Astrocyte (in vitro differentiated cells and primary cell): ENCODE measurements at regions not wholly inside any gene's neighbourhood (a gene's known extent, or its start where the extent isn't known, plus 50 kb on each side); places are given as distances from the start of the nearest gene placed in this dataset.
A peak's percentile ranks its signal among the peaks of the same experiment; 100 is the strongest.

ENCODE experiments used
- DNase-seq: peaks from one replicate; pipeline ENCODE4 v3.0.0-alpha.2; 2010; ENCODE audit warnings: low read depth
- FAIRE-seq: peaks from 2 replicates; lab custom pipeline; 2011; peaks lifted over from hg19 to GRCh38; lab: Jason Lieb, UNC
- H2AFZ ChIP-seq: 2 replicates; pipeline ENCODE4 v1.6.0; 2012; ENCODE audit warnings: low read depth, low read length, inconsistent platforms
- H3K27ac ChIP-seq: 2 replicates; pipeline ENCODE4 v1.5.1; 2011; ENCODE audit warnings: low read depth, low read length, inconsistent platforms
- H3K27me3 ChIP-seq: 2 replicates; pipeline ENCODE4 v1.6.0; 2011; ENCODE audit warnings: low read length, inconsistent platforms; ENCODE audit not compliant: insufficient read depth
- H3K36me3 ChIP-seq: 2 replicates; pipeline ENCODE4 v1.5.1; 2011; ENCODE audit warnings: low read length, inconsistent platforms; ENCODE audit not compliant: insufficient read depth
- H3K4me1 ChIP-seq: 2 replicates; pipeline ENCODE4 v1.5.1; 2011; ENCODE audit warnings: low read length, inconsistent platforms; ENCODE audit not compliant: insufficient read depth
- H3K4me2 ChIP-seq: 2 replicates; pipeline ENCODE4 v1.6.0; 2012; ENCODE audit warnings: low read length, inconsistent platforms
- H3K4me3 ChIP-seq: 2 replicates; pipeline ENCODE4 v1.5.1; 2011; ENCODE audit warnings: low read depth, mild to moderate bottlenecking, low read length, inconsistent platforms; ENCODE audit not compliant: insufficient read depth
- H3K79me2 ChIP-seq: 2 replicates; pipeline ENCODE4 v1.6.0; 2012; ENCODE audit warnings: mild to moderate bottlenecking, low read length, inconsistent platforms; ENCODE audit not compliant: insufficient read depth
- H3K9ac ChIP-seq: 2 replicates; pipeline ENCODE4 v1.6.0; 2012; ENCODE audit warnings: mild to moderate bottlenecking, low read length, inconsistent platforms
- H3K9me3 ChIP-seq: 2 replicates; pipeline ENCODE4 v1.5.1; 2012; ENCODE audit warnings: low read depth, mild to moderate bottlenecking, low read length, inconsistent platforms; ENCODE audit not compliant: insufficient read depth
- H4K20me1 ChIP-seq: 2 replicates; pipeline ENCODE4 v1.6.0; 2012; ENCODE audit warnings: low read length, inconsistent platforms; ENCODE audit not compliant: insufficient read depth
- H3K27ac Mint-ChIP-seq: one replicate; pipeline ENCODE4 v1.8.0; 2021; ENCODE audit warnings: mild to moderate bottlenecking, mixed read lengths; ENCODE audit not compliant: unreplicated experiment
- H3K27me3 Mint-ChIP-seq: one replicate; pipeline ENCODE4 v1.8.0; 2021; ENCODE audit warnings: low read depth, mixed read lengths; ENCODE audit not compliant: unreplicated experiment
- H3K36me3 Mint-ChIP-seq: one replicate; pipeline ENCODE4 v1.8.0; 2021; ENCODE audit warnings: low read depth, mixed read lengths; ENCODE audit not compliant: unreplicated experiment
- H3K4me1 Mint-ChIP-seq: one replicate; pipeline ENCODE4 v1.8.0; 2021; ENCODE audit warnings: low read depth, mixed read lengths; ENCODE audit not compliant: unreplicated experiment
- H3K4me3 Mint-ChIP-seq: one replicate; pipeline ENCODE4 v1.8.0; 2021; ENCODE audit warnings: mild to moderate bottlenecking, moderate library complexity, mixed read lengths; ENCODE audit not compliant: unreplicated experiment
- H3K9me3 Mint-ChIP-seq: one replicate; pipeline ENCODE4 v1.8.0; 2021; ENCODE audit warnings: mild to moderate bottlenecking, mixed read lengths; ENCODE audit not compliant: unreplicated experiment
- CTCF ChIP-seq: IDR thresholded peaks from 2 replicates; pipeline ENCODE4 v1.5.1; 2011; ENCODE audit warnings: low read depth, mild to moderate bottlenecking, inconsistent platforms, low read length, moderate library complexity; ENCODE audit not compliant: insufficient read depth
- EZH2 ChIP-seq: IDR thresholded peaks from 2 replicates; pipeline ENCODE4 v1.6.1; 2012; ENCODE audit warnings: mild to moderate bottlenecking, low read length, inconsistent platforms; ENCODE audit not compliant: insufficient read depth

GRCh38 chr10:44725404-44725803 is 185.7 kb upstream of the TMEM72 start:
- Histone ChIP-seq H3K79me2 (no peaks in the 10 kb centered on the region), H3K4me3 (no peak overlapping the region), H4K20me1 (no peaks in the 10 kb centered on the region), H3K36me3 (no peaks in the 10 kb centered on the region), H3K27ac (peak overlapping the region; percentile 45), H3K4me2 (peak overlapping the region; percentile 32), H3K9ac (no peak overlapping the region), H2AFZ (no peak overlapping the region), H3K27me3 (no peaks in the 10 kb centered on the region), H3K4me1 (peaks cover 7% of the 10 kb centered on the region), H3K9me3 (no peaks in the 10 kb centered on the region)
- H3K36me3 Mint-ChIP-seq: no peaks in the 10 kb centered on the region
- peaks cover 10% of the 10 kb centered on the region for H3K4me1 Mint-ChIP-seq
- peak; percentile 46 for DNase-seq
- H3K4me3 Mint-ChIP-seq: no peak overlapping the region
- H3K27ac Mint-ChIP-seq: no peak overlapping the region
- no peaks in the 10 kb centered on the region for H3K27me3 Mint-ChIP-seq
- peaks cover 2% of the 10 kb centered on the region for H3K9me3 Mint-ChIP-seq
- no peak for FAIRE-seq
- TF ChIP-seq EZH2 (no peak), CTCF (no peak)

DNA sequence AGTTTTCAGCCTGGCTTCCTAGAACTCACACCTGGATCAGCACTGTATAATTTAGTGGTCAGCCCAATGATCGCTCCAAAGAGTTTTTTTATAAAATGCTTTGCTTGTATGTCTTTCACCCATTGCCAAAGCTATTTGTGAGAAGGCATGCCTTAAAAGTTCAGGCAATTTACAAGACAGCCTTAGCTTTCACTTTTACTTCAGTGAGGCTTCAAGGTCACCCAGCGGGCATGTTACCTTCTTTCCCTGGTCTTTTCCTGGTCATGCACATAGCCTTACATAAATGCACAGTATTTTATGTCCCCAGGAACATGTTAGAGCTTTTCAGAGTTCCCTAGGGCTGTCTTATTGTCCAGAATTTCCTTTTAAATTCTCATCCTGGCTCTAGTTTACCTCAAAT is 179.9 kb upstream of the TMEM72 start:
- Histone ChIP-seq H3K36me3 (no peaks in the 10 kb centered on the region), H3K4me2 (no peak overlapping the region), H3K27ac (no peak overlapping the region), H3K79me2 (no peaks in the 10 kb centered on the region), H3K4me3 (no peak overlapping the region), H3K4me1 (no peaks in the 10 kb centered on the region), H3K9ac (no peak overlapping the region), H2AFZ (no peak overlapping the region), H4K20me1 (no peaks in the 10 kb centered on the region), H3K9me3 (no peaks in the 10 kb centered on the region), H3K27me3 (no peaks in the 10 kb centered on the region)
- FAIRE-seq (no peak), DNase-seq (no peak)
- Mint-ChIP-seq H3K4me1 (no peaks in the 10 kb centered on the region), H3K27me3 (no peaks in the 10 kb centered on the region), H3K9me3 (peaks cover 2% of the 10 kb centered on the region), H3K4me3 (no peak overlapping the region), H3K27ac (no peak overlapping the region), H3K36me3 (no peaks in the 10 kb centered on the region)
- TF ChIP-seq CTCF: no peak

- no peak for TF ChIP-seq EZH2
- TF ChIP-seq CTCF: no peak
- H3K27ac ChIP-seq: no peak overlapping the region
- Mint-ChIP-seq H3K27me3 (no peaks in the 10 kb centered on the region), H3K27ac (no peak overlapping the region), H3K9me3 (peaks cover 2% of the 10 kb centered on the region), H3K4me3 (no peak overlapping the region), H3K4me1 (no peaks in the 10 kb centered on the region), H3K36me3 (no peaks in the 10 kb centered on the region)
- no peaks in the 10 kb centered on the region for H3K36me3 ChIP-seq
- no peaks in the 10 kb centered on the region for H4K20me1 ChIP-seq
- H3K9me3 ChIP-seq: no peaks in the 10 kb centered on the region
- no peak overlapping the region for H2AFZ ChIP-seq
- H3K4me1 ChIP-seq: no peaks in the 10 kb centered on the region
- FAIRE-seq (peak; percentile 64), DNase-seq (peak; percentile 43)
- H3K79me2 ChIP-seq: no peaks in the 10 kb centered on the region
- H3K4me2 ChIP-seq: no peak overlapping the region
- H3K27me3 ChIP-seq: no peaks in the 10 kb centered on the region
- H3K4me3 ChIP-seq: no peak overlapping the region
- H3K9ac ChIP-seq: no peak overlapping the region
Measured at GRCh38 chr10:44733501-44734488, 177.3 kb upstream of the TMEM72 start.
